ENCODE measurements at regions not wholly inside any gene's neighbourhood (a gene's known extent, or its start where the extent isn't known, plus 50 kb on each side); places are given as distances from the start of the nearest gene placed in this dataset.

- peak in 1 of 2 experiments; percentile 0 for DNase-seq
Measured at GRCh38 chr4:120175272-120175671, 108.6 kb upstream of the MAD2L1 start.

GRCh38 chr4:120163895-120164294, 97.2 kb upstream of the MAD2L1 start:
- no peak for DNase-seq

- DNase-seq = no peak
Measured at GRCh38 chr4:120158841-120159463, 92.3 kb upstream of the MAD2L1 start.

- peak in 1 of 2 experiments; percentile 5 for DNase-seq
Measured at GRCh38 chr4:120158046-120158445, 91.4 kb upstream of the MAD2L1 start.

GRCh38 chr4:120156120-120156718, 89.6 kb upstream of the MAD2L1 start:
- peak; percentile 0 to 53 for DNase-seq

GRCh38 chr4:120155287-120155686, 88.6 kb upstream of the MAD2L1 start:
- DNase-seq = no peak

- DNase-seq = no peak
Measured at GRCh38 chr4:120144634-120145033, 78.0 kb upstream of the MAD2L1 start.

- DNase-seq = no peak
Measured at GRCh38 chr4:120144041-120144440, 77.4 kb upstream of the MAD2L1 start.

- no peak for DNase-seq
Measured at GRCh38 chr4:120139392-120139791, 72.7 kb upstream of the MAD2L1 start.

- DNase-seq = no peak
Measured at GRCh38 chr4:120132935-120133334, 66.3 kb upstream of the MAD2L1 start.

- DNase-seq = no peak
Measured at GRCh38 chr4:120130786-120131185, 64.1 kb upstream of the MAD2L1 start.

All from NCI-H524 (cell line).